ENCODE measurements at regions not wholly inside any gene's neighbourhood (a gene's known extent, or its start where the extent isn't known, plus 50 kb on each side); places are given as distances from the start of the nearest gene placed in this dataset.
"Not testable (repeated sequence)": the region's sequence is repeated elsewhere in the genome, so short reads cannot be mapped to it uniquely, and the experiment has no call there.

DNA sequence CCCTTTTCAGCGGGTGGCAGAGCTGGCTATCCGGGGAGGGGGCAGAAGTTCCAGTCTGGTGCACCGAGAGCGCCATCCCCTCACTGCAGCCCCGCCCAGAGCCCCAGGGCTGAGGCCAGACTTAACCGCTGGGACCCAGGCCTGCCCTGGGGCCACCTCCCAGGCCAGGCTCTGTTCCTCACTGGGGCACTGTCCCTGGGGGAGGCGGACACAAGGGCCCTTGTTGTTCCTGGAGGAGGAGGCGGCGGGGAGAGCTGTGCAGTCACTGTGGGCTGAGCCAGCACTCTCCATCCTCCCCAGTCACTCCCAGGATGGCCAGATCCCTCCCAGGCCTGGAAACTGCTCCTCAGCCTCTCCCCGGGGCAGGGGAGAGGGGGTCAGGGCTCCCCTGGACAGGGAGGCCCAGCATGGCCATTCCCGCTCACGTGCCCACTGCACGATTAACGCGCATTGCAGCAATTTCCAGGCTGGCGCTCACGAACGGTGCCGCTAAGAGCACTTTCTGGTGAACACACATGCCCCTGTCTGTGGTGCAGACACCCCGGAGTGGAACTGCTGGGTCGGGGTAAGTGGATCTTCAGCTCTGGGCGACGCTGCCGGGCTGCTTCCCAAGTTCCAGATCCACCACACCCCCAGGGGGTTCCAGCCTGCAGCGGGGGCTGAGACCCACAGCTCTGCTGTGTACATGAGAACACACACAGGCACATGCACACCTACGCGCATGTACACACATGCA, 89.8 kb upstream of the SFSWAP start:
- TF ChIP-seq, protein P1, sequence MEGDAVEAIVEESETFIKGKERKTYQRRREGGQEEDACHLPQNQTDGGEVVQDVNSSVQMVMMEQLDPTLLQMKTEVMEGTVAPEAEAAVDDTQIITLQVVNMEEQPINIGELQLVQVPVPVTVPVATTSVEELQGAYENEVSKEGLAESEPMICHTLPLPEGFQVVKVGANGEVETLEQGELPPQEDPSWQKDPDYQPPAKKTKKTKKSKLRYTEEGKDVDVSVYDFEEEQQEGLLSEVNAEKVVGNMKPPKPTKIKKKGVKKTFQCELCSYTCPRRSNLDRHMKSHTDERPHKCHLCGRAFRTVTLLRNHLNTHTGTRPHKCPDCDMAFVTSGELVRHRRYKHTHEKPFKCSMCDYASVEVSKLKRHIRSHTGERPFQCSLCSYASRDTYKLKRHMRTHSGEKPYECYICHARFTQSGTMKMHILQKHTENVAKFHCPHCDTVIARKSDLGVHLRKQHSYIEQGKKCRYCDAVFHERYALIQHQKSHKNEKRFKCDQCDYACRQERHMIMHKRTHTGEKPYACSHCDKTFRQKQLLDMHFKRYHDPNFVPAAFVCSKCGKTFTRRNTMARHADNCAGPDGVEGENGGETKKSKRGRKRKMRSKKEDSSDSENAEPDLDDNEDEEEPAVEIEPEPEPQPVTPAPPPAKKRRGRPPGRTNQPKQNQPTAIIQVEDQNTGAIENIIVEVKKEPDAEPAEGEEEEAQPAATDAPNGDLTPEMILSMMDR (IDR thresholded peaks at IDR 0.05): no peak
- no peaks in the 10 kb centered on the region for H3K27me3 ChIP-seq
- H3K4me1 ChIP-seq: peaks cover 0 to 3% of the 10 kb centered on the region in 2 donors
- DNase-seq (ENCODE audit: low spot score in 2 of 2): no peak
- no peaks in the 10 kb centered on the region for H3K36me3 ChIP-seq
- H3K4me3 ChIP-seq: no peak overlapping the region
- H3K9me3 ChIP-seq: no peaks in the 10 kb centered on the region
- intact Hi-C loops (cut with DNase I): loop anchor here (5.0 kb wide), 1 partner anchor 274 kb away; no protein-coding TSS in a partner anchor
- no peak overlapping the region for H3K27ac ChIP-seq

DNA sequence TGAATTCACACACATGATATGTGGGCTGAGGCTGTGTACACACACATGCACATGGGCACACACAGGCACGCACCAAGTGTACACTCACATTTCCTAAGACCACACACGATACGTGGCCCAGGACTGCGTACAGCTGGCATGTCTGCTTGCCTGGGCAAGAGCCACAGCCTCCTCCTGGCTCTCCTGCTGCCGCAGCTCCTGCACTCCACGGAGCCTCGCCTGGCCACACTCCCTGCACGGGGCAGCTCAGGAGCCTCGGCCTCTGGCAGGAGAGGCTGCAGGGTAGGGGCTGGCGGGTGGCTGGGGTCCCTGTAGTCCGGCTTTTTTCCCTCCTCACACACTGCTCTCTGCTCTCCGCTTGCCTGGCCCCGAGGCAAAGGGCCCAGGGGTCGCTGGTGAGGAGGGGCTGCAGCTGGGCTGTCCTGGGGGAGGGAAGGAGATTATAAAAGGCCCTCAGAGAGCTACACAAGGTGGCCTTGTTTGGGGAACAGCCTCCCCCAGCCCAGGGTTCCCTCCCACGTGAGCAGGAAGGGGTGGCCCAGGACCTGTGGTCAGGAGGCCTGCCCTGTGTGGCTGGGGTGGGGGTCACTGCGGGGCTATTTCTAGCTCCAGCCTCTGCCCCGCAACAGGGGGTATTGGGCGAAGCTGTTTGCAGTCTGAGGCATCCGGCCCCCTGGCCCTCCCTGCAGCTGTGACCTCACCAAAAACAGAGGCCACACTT, 89.0 kb upstream of the SFSWAP start:
- TF ChIP-seq, protein P1 (IDR thresholded peaks at IDR 0.05): no peak
- Histone ChIP-seq H3K4me3 (no peak overlapping the region), H3K27ac (no peak overlapping the region), H3K9me3 (no peaks in the 10 kb centered on the region), H3K4me1 (peaks cover 0 to 3% of the 10 kb centered on the region in 2 donors), H3K36me3 (no peaks in the 10 kb centered on the region), H3K27me3 (no peaks in the 10 kb centered on the region)
- DNase-seq (ENCODE audit: low spot score in 2 of 2): no peak
- intact Hi-C loops (cut with DNase I): loop anchor here (5.0 kb wide), 1 partner anchor 275 kb away; no protein-coding TSS in a partner anchor

DNA sequence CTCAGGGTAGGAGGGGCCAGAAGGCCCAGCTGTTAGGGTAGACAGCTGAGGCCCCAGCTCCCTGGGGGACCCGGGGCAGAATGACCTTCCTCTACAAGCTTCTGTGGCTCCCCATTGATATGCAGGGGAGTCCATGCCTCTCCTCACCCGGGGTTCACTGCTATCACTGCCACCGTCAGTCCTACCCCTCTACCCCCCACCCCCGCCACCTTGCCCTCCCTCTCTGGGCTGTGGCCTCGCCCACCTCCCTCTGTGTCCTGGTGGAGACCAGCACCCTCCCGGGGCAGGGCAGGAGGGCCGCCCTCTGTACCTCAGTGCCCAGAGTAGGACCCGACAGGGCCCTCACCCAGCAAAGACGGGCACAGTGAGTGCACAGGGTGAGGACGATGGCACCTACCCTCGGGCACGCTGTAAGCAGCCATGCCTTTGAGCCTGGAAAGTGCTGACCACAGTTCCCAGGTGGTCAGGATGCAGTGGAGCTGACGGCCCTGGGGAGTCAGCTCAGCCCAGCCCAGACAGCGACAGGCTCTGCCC, 88.4 kb upstream of the SFSWAP start:
- intact Hi-C loops (cut with DNase I): loop anchor here (5.0 kb wide), 1 partner anchor 275 kb away; no protein-coding TSS in a partner anchor
- Histone ChIP-seq H3K36me3 (no peaks in the 10 kb centered on the region), H3K4me1 (peaks cover 0 to 3% of the 10 kb centered on the region in 2 donors), H3K27ac (no peak overlapping the region), H3K27me3 (no peaks in the 10 kb centered on the region), H3K4me3 (no peak overlapping the region), H3K9me3 (no peaks in the 10 kb centered on the region)
- DNase-seq (ENCODE audit: low spot score in 2 of 2): no peak
- TF ChIP-seq, protein P1 (IDR thresholded peaks at IDR 0.05): no peak

DNA sequence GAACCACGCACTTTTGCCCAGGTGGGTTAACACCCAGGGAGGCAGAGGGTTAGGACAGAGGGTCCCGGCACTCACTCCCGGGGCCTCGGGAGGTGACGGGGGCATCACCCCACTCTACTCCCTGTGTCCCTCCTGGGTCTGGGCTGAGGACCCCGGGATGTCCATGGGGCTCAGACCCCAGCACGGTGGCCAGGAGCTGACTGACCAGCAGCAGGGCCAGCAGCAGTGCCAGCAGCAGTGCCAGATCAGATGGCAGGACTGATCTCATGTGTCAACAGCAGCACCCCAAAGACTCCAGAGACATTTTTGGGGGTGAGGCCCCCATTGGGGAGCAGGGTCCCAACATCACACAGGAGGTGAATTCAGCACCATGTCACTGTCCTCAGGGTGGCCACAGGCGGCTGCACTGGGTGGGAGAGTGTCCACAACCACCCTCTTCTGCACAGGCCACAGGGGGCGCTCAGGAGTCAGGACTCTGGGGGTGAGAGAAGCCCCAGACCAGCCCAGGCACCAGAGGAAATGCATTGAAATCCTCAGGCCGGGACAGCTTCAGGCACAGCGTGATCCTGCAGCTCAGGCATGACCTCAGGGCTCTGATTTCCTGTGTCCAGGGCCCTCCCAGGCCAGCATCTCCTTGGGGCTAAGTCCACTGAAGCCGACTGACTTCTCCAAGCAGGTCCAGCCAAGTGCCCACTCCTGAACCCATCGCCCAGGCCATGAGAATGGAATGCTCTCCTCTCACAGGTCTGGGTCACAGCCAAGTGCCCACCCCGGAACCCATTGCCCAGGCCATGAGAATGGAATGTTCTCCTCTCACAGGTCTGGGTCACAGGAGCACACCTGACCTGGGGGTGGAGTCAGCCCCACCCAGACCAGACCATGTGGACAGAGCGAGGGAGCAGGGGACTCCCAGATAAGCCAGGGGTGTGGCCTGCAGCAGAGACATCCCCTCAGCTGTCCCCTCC, 87.2 kb upstream of the SFSWAP start:
- intact Hi-C loops (cut with DNase I): loop anchor here (5.0 kb wide), 1 partner anchor 276 kb away; no protein-coding TSS in a partner anchor
- not testable (repeated sequence) for H3K4me1 ChIP-seq; DNase-seq (ENCODE audit: low spot score in 2 of 2); H3K36me3 ChIP-seq; H3K9me3 ChIP-seq; H3K27ac ChIP-seq; H3K4me3 ChIP-seq; H3K27me3 ChIP-seq

DNA sequence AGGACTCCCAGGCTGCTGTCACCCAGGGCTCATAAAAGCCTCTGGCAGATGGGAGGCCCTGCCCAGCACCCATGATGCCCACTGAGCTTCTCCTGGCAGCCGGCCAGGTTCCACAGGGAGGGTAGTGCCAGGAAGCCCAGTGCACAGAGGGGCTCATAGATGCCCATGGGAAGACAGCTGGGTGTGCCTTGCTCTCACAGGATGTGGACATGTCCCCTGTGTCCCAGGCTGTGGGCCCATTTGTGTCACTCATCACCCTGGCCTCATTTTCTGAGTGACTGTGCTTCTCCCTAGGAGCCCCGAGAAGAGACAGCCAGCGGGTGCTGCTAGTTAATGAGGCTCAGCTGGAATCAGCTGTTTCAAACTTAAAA, 86.5 kb upstream of the SFSWAP start:
- not testable (repeated sequence) for H3K4me1 ChIP-seq; H3K36me3 ChIP-seq; DNase-seq (ENCODE audit: low spot score in 2 of 2); H3K27ac ChIP-seq; H3K27me3 ChIP-seq; H3K9me3 ChIP-seq; H3K4me3 ChIP-seq
- intact Hi-C loops (cut with DNase I): loop anchor here (5.0 kb wide), 1 partner anchor 277 kb away; no protein-coding TSS in a partner anchor

DNA sequence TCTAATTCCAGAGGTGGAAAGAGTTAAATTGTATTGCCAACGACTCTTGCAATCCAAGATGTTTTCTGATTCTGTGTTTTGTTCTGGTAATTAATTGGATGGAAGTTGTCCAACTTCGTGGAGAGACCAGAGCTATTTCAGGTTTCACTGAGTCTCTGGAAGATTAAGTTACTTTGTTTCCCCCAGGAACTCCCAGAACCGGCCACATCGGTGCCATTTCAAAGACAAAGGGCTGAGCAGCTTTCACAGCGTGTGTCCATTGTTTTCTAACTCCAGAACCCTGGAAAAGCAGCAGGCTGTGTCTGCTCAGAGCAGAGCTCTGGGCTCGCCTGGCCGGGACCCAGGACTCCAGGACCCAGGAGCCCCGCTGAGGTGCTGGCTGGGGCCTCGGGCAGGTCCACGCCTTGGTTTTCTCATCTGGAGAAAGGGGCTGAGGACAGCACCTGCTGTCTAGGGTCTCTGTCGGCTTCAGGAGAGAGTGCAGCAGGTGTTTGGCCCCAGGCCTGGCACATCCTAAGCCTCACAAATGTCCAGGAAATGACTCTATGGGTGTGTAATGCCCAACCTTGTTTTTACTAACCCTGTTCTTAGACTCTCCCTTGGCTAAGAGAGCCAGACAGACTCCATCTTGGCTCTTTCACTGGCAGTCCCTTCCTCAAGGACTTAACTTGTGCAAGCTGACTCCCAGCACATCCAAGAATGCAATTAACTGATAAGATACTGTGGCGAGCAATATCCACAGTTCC, 86.0 kb upstream of the SFSWAP start:
- not testable (repeated sequence) for H3K36me3 ChIP-seq; DNase-seq (ENCODE audit: low spot score in 2 of 2); H3K9me3 ChIP-seq; H3K4me3 ChIP-seq; H3K27ac ChIP-seq; H3K27me3 ChIP-seq; H3K4me1 ChIP-seq
- intact Hi-C loops (cut with DNase I): loop anchor here (5.0 kb wide), 1 partner anchor 278 kb away; no protein-coding TSS in a partner anchor

DNA sequence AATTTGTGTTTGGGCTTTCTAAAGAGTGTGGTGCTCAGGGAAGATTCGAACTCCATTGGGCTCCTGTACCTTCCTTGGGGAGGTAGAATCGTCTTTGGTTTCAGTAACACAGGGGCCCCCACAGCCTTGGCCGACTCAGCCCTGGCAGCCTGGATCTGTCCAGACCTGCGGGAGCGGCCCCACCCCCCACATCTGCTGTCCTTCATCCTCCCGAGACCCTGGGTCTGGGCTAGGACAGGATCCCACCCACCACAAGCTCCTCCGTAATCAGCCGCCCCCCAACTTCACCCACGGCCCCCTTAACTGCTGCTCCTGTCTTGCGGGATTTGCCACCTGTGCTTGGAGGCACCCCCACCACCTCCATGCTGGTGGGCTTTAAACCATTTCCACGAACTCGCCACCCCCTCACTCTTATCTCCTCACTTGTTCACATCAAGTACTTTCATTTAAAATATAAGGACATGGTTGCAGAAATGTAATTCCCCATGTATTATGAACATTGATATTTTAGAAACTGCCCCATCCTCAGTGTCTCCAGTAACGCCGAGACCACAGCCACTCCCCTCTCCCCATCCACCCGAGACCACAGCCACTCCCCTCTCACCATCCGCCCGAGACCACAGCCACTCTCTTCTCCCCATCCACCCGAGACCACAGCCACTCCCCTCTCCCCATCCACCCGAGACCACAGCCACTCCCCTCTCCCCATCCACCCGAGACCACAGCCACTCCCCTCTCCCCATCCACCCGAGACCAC, 84.7 kb upstream of the SFSWAP start:
- H3K4me3 ChIP-seq; H3K9me3 ChIP-seq; DNase-seq (ENCODE audit: low spot score in 2 of 2); intact Hi-C loops (cut with DNase I); H3K4me1 ChIP-seq; H3K27me3 ChIP-seq; H3K27ac ChIP-seq; H3K36me3 ChIP-seq: not testable (repeated sequence)

DNA sequence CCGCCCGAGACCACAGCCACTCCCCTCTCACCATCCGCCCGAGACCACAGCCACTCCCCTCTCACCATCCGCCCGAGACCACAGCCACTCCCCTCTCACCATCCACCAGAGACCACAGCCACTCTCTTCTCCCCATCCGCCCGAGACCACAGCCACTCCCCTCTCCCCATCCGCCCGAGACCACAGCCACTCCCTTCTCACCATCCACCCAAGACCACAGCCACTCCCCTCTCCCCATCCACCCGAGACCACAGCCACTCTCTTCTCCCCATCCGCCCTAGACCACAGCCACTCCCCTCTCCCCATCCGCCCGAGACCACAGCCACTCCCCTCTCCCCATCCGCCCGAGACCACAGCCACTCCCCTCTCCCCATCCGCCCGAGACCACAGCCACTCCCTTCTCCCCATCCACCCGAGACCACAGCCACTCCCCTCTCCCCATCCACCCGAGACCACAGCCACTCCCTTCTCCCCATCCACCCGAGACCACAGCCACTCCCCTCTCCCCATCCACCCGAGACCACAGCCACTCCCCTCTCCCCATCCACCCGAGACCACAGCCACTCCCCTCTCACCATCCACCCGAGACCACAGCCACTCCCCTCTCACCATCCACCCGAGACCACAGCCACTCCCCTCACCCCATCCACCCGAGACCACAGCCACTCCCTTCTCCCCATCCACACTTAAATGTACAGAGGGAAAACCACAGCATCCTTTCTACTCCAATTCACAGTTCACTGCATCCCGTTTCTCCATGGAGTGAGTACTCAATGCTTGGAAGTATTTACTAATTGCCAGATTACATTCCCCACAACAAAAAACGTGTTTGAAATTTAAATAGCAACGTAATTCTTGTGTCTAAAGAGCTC, 83.5 kb upstream of the SFSWAP start:
- H3K4me1 ChIP-seq; H3K27me3 ChIP-seq; intact Hi-C loops (cut with DNase I); H3K36me3 ChIP-seq; H3K27ac ChIP-seq; DNase-seq (ENCODE audit: low spot score in 2 of 2); H3K9me3 ChIP-seq; H3K4me3 ChIP-seq: not testable (repeated sequence)

All from ascending aorta (tissue), 2 donors.